GM23338 (cell line): ENCODE measurements at regions not wholly inside any gene's neighbourhood (a gene's known extent, or its start where the extent isn't known, plus 50 kb on each side); places are given as distances from the start of the nearest gene placed in this dataset.

Experiments
- CREB1 ChIP-seq: fragments of 250-450 bp; sonication (Bioruptor Pico); IDR thresholded peaks from 2 replicates; pipeline ENCODE4 v1.5.0; 2020; ENCODE audit warnings: low read depth, mild to moderate bottlenecking, moderate library complexity
- ETS1 ChIP-seq: IDR thresholded peaks from 2 replicates; pipeline ENCODE4 v1.6.1; 2016; ENCODE audit warnings: antibody characterized with exemption
- EZH2 ChIP-seq: fragments of 200-600 bp; sonication (generic); IDR thresholded peaks from one replicate; pipeline ENCODE4 v1.8.0; 2017; ENCODE audit warnings: antibody characterized with exemption, mild to moderate bottlenecking, low read depth; ENCODE audit not compliant: unreplicated experiment
- EZH2phosphoT487 ChIP-seq: fragments of 200-600 bp; sonication (generic); IDR thresholded peaks from one replicate; pipeline ENCODE4 v1.8.1; 2018; ENCODE audit warnings: antibody characterized with exemption; ENCODE audit not compliant: unreplicated experiment
- NANOG ChIP-seq: IDR thresholded peaks from 2 replicates; pipeline ENCODE4 v1.6.1; 2016; ENCODE audit warnings: antibody characterized with exemption, borderline replicate concordance
- POLR2AphosphoS5 ChIP-seq: IDR thresholded peaks from 2 replicates; pipeline ENCODE4 v1.6.1; 2016; ENCODE audit warnings: antibody characterized with exemption, low read depth
- TF ChIP-seq, protein P1 (sequence below), 2 experiments: fragments of 200-600 bp in 1 of 2; sonication (generic) in 1 of 2; conservative IDR thresholded peaks; 2 replicates each; pipeline versions ENCODE4 v1.5.1 to v1.6.1; 2016 to 2017; ENCODE audit warnings: antibody characterized with exemption in 2 of 2, low read depth in 2 of 2, mild to moderate bottlenecking in 2 of 2, moderate library complexity in 1 of 2
- TF ChIP-seq, protein P2 (sequence below): IDR thresholded peaks from one replicate; pipeline ENCODE4 v1.6.1; 2018; ENCODE audit warnings: antibody characterized with exemption; ENCODE audit not compliant: unreplicated experiment

GRCh38 chr2:207464007-207464406, 65.8 kb upstream of the CREB1 start:
- TF ChIP-seq POLR2AphosphoS5 (no peak), NANOG (no peak), ETS1 (no peak), EZH2 (no peak), CREB1 (CRISPR knock-in tag) (no peak), EZH2phosphoT487 (no peak)
- TF ChIP-seq, protein P1, sequence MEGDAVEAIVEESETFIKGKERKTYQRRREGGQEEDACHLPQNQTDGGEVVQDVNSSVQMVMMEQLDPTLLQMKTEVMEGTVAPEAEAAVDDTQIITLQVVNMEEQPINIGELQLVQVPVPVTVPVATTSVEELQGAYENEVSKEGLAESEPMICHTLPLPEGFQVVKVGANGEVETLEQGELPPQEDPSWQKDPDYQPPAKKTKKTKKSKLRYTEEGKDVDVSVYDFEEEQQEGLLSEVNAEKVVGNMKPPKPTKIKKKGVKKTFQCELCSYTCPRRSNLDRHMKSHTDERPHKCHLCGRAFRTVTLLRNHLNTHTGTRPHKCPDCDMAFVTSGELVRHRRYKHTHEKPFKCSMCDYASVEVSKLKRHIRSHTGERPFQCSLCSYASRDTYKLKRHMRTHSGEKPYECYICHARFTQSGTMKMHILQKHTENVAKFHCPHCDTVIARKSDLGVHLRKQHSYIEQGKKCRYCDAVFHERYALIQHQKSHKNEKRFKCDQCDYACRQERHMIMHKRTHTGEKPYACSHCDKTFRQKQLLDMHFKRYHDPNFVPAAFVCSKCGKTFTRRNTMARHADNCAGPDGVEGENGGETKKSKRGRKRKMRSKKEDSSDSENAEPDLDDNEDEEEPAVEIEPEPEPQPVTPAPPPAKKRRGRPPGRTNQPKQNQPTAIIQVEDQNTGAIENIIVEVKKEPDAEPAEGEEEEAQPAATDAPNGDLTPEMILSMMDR (conservative IDR thresholded peaks at IDR 0.05; ENCODE audit: low read depth in 2 of 2) = no peak
- TF ChIP-seq, protein P2, sequence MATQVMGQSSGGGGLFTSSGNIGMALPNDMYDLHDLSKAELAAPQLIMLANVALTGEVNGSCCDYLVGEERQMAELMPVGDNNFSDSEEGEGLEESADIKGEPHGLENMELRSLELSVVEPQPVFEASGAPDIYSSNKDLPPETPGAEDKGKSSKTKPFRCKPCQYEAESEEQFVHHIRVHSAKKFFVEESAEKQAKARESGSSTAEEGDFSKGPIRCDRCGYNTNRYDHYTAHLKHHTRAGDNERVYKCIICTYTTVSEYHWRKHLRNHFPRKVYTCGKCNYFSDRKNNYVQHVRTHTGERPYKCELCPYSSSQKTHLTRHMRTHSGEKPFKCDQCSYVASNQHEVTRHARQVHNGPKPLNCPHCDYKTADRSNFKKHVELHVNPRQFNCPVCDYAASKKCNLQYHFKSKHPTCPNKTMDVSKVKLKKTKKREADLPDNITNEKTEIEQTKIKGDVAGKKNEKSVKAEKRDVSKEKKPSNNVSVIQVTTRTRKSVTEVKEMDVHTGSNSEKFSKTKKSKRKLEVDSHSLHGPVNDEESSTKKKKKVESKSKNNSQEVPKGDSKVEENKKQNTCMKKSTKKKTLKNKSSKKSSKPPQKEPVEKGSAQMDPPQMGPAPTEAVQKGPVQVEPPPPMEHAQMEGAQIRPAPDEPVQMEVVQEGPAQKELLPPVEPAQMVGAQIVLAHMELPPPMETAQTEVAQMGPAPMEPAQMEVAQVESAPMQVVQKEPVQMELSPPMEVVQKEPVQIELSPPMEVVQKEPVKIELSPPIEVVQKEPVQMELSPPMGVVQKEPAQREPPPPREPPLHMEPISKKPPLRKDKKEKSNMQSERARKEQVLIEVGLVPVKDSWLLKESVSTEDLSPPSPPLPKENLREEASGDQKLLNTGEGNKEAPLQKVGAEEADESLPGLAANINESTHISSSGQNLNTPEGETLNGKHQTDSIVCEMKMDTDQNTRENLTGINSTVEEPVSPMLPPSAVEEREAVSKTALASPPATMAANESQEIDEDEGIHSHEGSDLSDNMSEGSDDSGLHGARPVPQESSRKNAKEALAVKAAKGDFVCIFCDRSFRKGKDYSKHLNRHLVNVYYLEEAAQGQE = no peak
